Suprapubic skin (tissue), 4 donors: ENCODE measurements at regions not wholly inside any gene's neighbourhood (a gene's known extent, or its start where the extent isn't known, plus 50 kb on each side); places are given as distances from the start of the nearest gene placed in this dataset.
"Not testable (repeated sequence)": the region's sequence is repeated elsewhere in the genome, so short reads cannot be mapped to it uniquely, and the experiment has no call there.

Experiments
- DNase-seq, 2 donors: peaks; one replicate each; pipeline ENCODE4 v3.0.0-alpha.2; 2019; ENCODE audit warnings: low spot score in 2 of 2
- H3K27ac ChIP-seq: fragments of 200-600 bp; sonication (generic); one replicate; pipeline ENCODE4 v1.5.1; 2019
- H3K27me3 ChIP-seq: fragments of 200-600 bp; sonication (generic); one replicate; pipeline ENCODE4 v1.5.1; 2019
- H3K36me3 ChIP-seq: fragments of 200-600 bp; sonication (generic); one replicate; pipeline ENCODE4 v1.5.1; 2019
- H3K4me1 ChIP-seq: fragments of 200-600 bp; sonication (generic); one replicate; pipeline ENCODE4 v1.5.1; 2019
- H3K4me3 ChIP-seq: fragments of 200-600 bp; sonication (generic); one replicate; pipeline ENCODE4 v1.5.1; 2019; ENCODE audit warnings: mild to moderate bottlenecking
- H3K9me3 ChIP-seq: fragments of 200-600 bp; sonication (generic); one replicate; pipeline ENCODE4 v1.5.1; 2019
- CTCF ChIP-seq, 2 donors: fragments of 200-600 bp in 1 of 2; fragments of 450-650 bp in 1 of 2; sonication (generic) in 1 of 2; IDR thresholded peaks; one replicate each; pipeline ENCODE4 v1.5.1; 2016 to 2019; ENCODE audit warnings: antibody characterized with exemption in 2 of 2, mild to moderate bottlenecking in 1 of 2, moderate library complexity in 1 of 2
- EP300 ChIP-seq: sonication (generic); formaldehyde crosslinking; IDR thresholded peaks from one replicate; pipeline ENCODE4 v1.6.1; 2017; ENCODE audit warnings: antibody characterized with exemption
- POLR2A ChIP-seq, 2 donors: fragments of 450-650 bp; IDR thresholded peaks; one replicate each; pipeline ENCODE4 v1.6.1; 2017; ENCODE audit warnings: antibody characterized with exemption in 2 of 2, mild to moderate bottlenecking in 2 of 2, moderate library complexity in 2 of 2
- POLR2AphosphoS5 ChIP-seq, 3 donors: sonication (generic); formaldehyde crosslinking; IDR thresholded peaks; one replicate each; pipeline ENCODE4 v1.6.1; 2017; ENCODE audit warnings: antibody characterized with exemption in 3 of 3
- WGBS: methylation state at CpG from one replicate; pipeline ENCODE4 v1.1.5; 2018; 5-methylcytosine and 5-hydroxymethylcytosine counted together

GRCh38 chr3:139187648-139188047 is 143.0 kb upstream of the PRR23C start:
- H3K4me1 ChIP-seq: no peaks in the 10 kb centered on the region
- TF ChIP-seq POLR2AphosphoS5 (IDR thresholded peaks at IDR 0.05) (no peak), CTCF (IDR thresholded peaks at IDR 0.05) (no peak), EP300 (no peak), POLR2A (IDR thresholded peaks at IDR 0.05) (no peak)
- 89% methylated on average over 4 of the region's 4 CpGs for WGBS

GRCh38 chr3:139189943-139190342 is 145.3 kb upstream of the PRR23C start:
- Histone ChIP-seq H3K4me1 (no peaks in the 10 kb centered on the region), H3K27ac (no peak overlapping the region), H3K4me3 (no peak overlapping the region), H3K36me3 (no peaks in the 10 kb centered on the region), H3K27me3 (no peaks in the 10 kb centered on the region), H3K9me3 (no peaks in the 10 kb centered on the region)
- TF ChIP-seq EP300 (no peak), CTCF (IDR thresholded peaks at IDR 0.05) (no peak), POLR2A (IDR thresholded peaks at IDR 0.05) (no peak), POLR2AphosphoS5 (IDR thresholded peaks at IDR 0.05) (no peak)
- no peak for DNase-seq
- 94% methylated on average over 5 of the region's 5 CpGs for WGBS

More at GRCh38 chr3:139187648-139188047, 143.0 kb upstream of the PRR23C start:
- no peak overlapping the region for H3K27ac ChIP-seq
- no peak for DNase-seq
- H3K36me3 ChIP-seq: no peaks in the 10 kb centered on the region
- H3K27me3 ChIP-seq: no peaks in the 10 kb centered on the region
- no peak overlapping the region for H3K4me3 ChIP-seq
- no peaks in the 10 kb centered on the region for H3K9me3 ChIP-seq

GRCh38 chr3:139194421-139194820 is 149.4 kb upstream of the MRPS22 start:
- H3K4me3 ChIP-seq, H3K27ac ChIP-seq, H3K36me3 ChIP-seq, DNase-seq, H3K27me3 ChIP-seq, H3K4me1 ChIP-seq, H3K9me3 ChIP-seq: not testable (repeated sequence)
- WGBS: 79% methylated on average over 3 of the region's 5 CpGs

GRCh38 chr3:139196146-139196545 is 147.7 kb upstream of the MRPS22 start:
- DNase-seq, H3K4me3 ChIP-seq, H3K36me3 ChIP-seq, H3K27me3 ChIP-seq, H3K4me1 ChIP-seq, H3K9me3 ChIP-seq, H3K27ac ChIP-seq: not testable (repeated sequence)
- WGBS: 94% methylated on average over 10 of the region's 10 CpGs

GRCh38 chr3:139197251-139197650 is 146.6 kb upstream of the MRPS22 start:
- DNase-seq: no peak
- H3K36me3 ChIP-seq: no peaks in the 10 kb centered on the region
- no peaks in the 10 kb centered on the region for H3K4me1 ChIP-seq
- no peak overlapping the region for H3K4me3 ChIP-seq
- 92% methylated on average over 2 of the region's 2 CpGs for WGBS
- no peak for TF ChIP-seq POLR2A (IDR thresholded peaks at IDR 0.05)
- no peak for TF ChIP-seq POLR2AphosphoS5 (IDR thresholded peaks at IDR 0.05)
- TF ChIP-seq CTCF (IDR thresholded peaks at IDR 0.05): no peak
- no peak for TF ChIP-seq EP300
- no peak overlapping the region for H3K27ac ChIP-seq
- no peaks in the 10 kb centered on the region for H3K27me3 ChIP-seq
- H3K9me3 ChIP-seq: peaks cover 5% of the 10 kb centered on the region

- no peak overlapping the region for H3K4me3 ChIP-seq
- no peak overlapping the region for H3K27ac ChIP-seq
- no peaks in the 10 kb centered on the region for H3K36me3 ChIP-seq
- no peaks in the 10 kb centered on the region for H3K4me1 ChIP-seq
- peaks cover 5% of the 10 kb centered on the region for H3K9me3 ChIP-seq
- DNase-seq: no peak
- TF ChIP-seq POLR2A (IDR thresholded peaks at IDR 0.05): no peak
- no peak for TF ChIP-seq POLR2AphosphoS5 (IDR thresholded peaks at IDR 0.05)
- 85% methylated on average over 2 of the region's 2 CpGs for WGBS
- H3K27me3 ChIP-seq: no peaks in the 10 kb centered on the region
Measured at GRCh38 chr3:139198186-139198585, 145.6 kb upstream of the MRPS22 start.

- WGBS: 63% methylated on average over 2 of the region's 2 CpGs
- DNase-seq: no peak
- Histone ChIP-seq H3K9me3 (peaks cover 5% of the 10 kb centered on the region), H3K4me1 (no peaks in the 10 kb centered on the region), H3K27ac (no peak overlapping the region), H3K36me3 (no peaks in the 10 kb centered on the region), H3K27me3 (no peaks in the 10 kb centered on the region), H3K4me3 (no peak overlapping the region)
- no peak for TF ChIP-seq CTCF (IDR thresholded peaks at IDR 0.05)
- TF ChIP-seq POLR2AphosphoS5 (IDR thresholded peaks at IDR 0.05): no peak
- no peak for TF ChIP-seq POLR2A (IDR thresholded peaks at IDR 0.05)
- TF ChIP-seq EP300: no peak
Measured at GRCh38 chr3:139198929-139199328, 144.9 kb upstream of the MRPS22 start.
